HG02938 (cell line): ENCODE measurements at regions not wholly inside any gene's neighbourhood (a gene's known extent, or its start where the extent isn't known, plus 50 kb on each side); places are given as distances from the start of the nearest gene placed in this dataset.
"Not testable (repeated sequence)": the region's sequence is repeated elsewhere in the genome, so short reads cannot be mapped to it uniquely, and the experiment has no call there.

Experiments used
- ATAC-seq: cut with Tn5 transposase; IDR thresholded peaks from one replicate; pipeline ENCODE4 v1.9.1; 2021; ENCODE audit warnings: mild to moderate bottlenecking, moderate library complexity; ENCODE audit not compliant: unreplicated experiment

DNA sequence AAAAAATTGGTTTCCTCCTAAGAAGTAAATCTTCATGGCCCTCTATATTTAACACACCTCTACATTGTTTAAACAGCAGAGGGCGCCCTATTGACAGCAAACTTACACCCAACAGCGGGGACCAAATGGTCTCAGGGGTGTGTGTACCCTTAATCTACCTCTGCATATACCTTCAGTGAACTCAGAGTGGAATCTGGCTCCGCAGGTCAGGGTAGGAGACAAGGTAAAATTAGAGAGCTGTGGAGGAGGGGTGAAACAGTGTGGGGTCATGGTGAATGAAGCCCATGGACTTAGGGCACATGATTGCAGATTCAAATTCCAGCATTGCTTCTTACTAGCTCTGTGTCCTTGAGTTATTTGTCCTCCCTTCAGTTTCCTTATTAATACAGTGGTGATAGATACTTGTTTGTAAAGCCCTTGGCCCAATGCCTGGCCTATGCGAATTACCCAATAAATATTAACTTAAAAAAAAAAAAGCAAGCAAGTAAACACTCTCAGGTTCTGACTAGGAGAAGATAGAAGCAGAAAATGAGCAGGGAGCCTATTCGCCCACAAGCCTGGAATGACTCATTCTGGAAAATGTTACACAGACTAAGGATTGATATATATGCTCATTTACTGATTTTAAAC is 122.9 kb downstream of the CAVIN4 start:
- ATAC-seq: peak; percentile 47

DNA sequence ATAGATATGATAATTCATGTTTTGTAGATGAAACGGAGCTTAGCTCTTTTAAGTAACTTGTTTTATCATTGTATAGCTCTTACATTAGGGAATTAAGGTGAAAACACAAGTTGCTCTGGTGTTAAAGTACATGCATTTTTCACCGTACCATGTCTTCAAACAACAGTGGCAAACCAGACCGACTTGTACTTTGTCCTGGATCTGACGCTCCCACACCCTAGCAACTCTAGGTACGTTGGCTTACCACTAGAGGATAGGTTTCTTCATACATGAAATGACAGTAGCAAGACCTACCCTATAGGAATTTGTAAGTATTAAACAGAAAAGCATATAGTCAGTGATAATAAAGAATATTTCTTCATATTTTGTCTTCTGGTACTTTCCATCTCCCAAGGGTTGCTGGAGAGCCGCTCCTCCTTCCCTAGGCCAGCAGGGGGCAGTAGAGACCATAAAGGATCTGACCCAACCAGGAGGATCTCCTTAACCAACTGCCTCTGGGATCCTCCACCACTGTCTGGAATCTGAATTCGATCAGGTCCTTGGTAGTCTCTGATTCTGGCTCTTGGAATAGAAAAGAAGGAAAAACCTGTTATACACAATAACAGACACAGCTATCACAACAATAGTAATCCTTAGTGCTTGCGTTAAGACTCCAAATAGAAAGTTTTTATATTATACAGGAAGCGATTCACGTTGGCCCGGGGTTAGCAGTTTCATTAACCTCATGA is 136.7 kb downstream of the CAVIN4 start:
- peak; percentile 90 for ATAC-seq

DNA sequence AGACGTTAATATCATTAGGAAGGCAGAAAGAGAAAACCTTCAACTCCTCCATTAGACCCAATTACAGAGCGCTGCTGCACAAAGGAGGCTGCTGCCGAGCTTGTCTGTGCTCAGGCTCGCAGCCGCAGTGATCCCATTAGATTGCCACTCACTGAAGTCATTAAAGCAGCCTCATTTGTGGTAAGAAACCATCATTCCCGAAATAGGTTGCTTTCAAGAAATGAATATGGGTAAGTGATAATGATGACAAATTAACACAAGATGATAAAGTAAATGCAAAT is 137.2 kb downstream of the CAVIN4 start:
- no peak for ATAC-seq

DNA sequence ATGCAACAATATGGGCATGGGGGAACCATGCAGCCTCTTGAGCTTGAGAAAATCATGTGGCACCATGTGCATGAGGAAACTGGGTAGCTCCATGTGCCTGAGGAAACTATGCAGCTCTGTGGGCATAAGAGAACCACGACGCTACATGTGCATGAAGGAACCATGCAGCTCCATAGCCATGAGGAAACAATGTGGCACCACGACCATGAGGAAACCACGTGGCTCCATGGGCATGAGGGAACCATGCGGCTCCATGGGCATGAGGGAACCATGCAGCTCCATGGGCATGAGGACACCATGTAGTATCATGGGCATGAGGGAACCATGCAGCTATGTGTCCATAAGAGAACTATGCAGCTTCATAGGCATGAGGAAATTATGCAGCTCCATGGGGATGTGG is 140.8 kb downstream of the CAVIN4 start:
- no peak for ATAC-seq

- ATAC-seq: no peak
Observed at GRCh38 chr9:100720922-100721321, 143.0 kb downstream of the CAVIN4 start.

DNA sequence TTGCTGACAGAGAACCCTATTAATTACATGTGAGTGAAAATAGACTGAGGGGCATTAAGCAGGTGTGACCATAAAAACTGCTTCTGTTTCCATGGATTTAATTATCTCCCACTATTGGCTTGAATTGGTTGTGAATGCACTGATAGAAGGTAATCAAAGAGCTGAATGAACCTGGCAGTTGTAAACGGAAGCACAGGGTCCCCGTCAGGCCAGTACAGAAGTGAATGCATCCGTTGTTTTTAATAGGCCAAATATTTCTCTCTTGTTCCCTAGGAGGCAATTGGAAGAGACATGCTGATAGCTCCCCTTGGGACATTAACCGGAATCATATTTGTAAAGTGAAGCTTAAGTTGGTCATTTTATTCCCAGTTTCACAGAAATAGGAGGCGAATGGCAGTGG is 147.0 kb downstream of the CAVIN4 start:
- ATAC-seq: no peak

DNA sequence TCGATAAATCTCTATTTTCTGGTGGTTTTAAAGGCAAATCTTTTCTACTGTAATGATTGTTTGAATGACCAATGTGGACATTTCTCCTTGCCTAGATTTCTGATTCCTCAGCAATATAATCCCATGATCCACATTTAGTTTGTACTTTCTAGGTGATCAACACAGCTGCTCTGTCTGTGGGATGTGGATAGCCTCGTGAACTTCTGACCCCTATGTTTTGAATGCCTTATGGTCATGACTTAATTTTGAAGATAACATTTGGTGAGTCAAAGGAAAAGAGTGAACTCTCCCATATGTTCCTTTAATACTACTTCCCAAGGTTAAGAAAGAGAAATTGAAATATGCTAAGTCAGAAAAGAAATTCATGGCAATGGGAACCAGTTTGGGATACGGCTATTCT is 147.5 kb downstream of the CAVIN4 start:
- no peak for ATAC-seq

GRCh38 chr9:100729336-100729895 is 151.5 kb downstream of the CAVIN4 start:
- ATAC-seq: no peak

DNA sequence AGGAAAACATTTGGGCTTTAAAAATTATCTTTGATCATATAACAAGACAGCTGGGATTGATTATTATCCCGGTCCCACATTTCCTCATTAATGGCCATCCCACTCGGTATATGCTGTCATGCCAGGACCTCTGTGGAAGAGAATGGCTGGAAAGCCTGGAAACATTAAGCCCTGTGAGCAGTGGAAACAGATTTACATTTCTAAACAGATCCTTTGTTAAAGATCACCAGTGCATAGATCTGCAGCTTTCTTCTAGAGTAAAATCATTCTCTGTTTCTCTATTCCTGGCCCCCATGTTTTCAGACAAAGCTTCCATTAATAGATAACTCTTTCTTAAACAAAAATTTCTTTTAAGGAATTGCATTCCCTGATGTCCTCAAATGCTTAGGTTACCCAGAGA is 152.2 kb downstream of the CAVIN4 start:
- ATAC-seq: no peak

DNA sequence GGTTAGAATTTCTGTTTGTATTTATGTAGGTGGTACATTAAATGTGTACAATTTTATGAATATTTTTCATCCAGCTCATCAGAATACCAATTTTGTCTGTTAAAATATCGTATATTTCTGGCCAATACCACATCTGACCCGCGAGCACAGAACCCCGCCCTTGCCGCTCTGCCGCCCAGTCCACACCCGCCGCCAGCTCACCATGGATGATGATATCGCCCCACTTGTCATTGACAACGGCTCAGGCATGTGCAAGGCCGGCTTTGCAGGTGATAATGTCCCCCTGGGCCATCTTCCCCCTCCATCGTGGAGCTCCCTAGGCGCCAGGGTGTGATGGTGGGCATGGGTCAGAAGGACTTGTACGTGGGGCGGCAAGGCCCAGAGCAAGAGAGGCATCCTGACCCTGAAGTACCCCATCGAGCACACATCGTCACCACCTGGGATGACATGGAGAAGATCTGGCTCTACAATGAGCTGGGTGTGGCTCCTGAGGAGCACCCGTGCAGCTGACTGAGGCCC is 153.2 kb downstream of the CAVIN4 start:
- ATAC-seq: no peak

DNA sequence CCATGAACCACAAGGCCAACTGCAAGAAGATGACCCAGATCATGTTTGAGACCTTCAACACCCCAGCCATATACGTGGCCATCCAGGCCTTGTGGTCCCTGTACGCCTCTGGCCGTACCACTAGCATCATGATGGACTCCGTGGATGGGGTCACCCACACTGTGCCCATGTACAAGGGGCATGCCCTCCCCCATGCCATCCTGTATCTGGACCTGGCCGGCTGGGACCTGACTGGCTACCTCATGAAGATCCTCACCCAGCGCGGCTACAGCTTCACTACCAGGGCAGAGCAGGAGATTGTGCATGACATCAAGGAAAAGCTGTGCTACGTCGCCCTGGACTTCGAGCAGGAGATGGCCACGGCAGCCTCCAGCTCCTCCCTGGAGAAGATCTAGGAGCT is 153.7 kb downstream of the CAVIN4 start:
- ATAC-seq: no peak

DNA sequence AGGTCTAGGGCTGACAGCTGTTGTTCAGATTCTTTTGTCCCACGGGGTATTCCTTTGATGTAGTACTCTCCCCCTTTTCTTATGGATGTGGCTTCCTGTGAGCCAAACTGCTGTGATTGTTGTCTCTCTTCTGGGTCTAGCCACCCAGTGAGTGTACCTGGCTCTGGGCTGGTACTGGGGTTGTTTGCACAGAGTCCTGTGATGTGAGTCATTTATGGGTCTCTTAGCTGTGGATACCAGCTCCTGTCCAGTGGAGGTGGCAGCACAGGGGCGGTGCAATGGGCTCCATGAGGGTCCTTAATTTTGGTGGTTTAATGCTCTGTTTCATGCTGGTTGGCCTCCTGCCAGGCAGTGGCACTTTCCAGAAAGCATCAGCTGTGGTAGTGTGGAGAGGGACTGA is 161.3 kb downstream of the CAVIN4 start:
- no peak for ATAC-seq

DNA sequence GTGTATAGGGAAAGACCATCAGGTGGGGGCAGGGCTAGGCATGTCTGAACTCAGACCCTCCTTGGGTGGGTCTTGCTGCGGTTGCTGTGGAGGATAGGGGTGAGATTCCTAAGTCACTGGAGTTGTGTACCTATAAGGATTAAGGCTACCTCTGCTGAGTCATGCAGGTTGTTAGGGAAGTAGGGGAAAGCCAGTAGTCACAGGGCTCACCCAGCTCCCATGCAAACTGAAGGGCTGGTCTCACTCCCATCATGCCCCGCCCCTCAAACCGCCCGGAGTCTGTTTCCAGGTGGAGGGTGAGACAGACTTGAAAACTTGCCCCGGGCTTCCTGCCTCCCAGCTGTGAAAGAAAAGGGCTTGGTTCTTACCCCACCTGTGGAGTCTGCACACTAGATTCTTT is 161.8 kb downstream of the CAVIN4 start:
- no peak for ATAC-seq

DNA sequence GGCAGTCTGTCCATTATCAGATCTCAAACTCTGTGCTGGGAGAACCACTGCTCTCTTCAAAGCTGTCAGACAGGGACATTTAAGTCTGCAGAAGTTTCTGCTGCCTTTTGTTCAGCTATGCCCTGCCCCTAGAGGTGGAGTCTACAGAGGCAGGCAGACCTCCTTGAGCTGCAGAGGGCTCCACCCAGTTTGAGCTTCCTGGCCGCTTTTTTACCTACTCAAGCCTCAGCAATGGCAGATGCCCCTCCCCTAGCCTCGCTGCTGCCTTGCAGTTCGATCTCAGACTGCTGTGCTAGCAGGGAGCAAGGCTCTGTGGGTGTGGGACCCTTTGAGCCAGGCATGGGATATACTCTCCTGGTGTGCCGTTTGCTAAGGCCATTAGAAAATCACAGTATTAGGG is 171.1 kb downstream of the CAVIN4 start:
- ATAC-seq: not testable (repeated sequence)

- ATAC-seq: no peak
Observed at GRCh38 chr9:100756217-100756616, 178.3 kb downstream of the CAVIN4 start.

DNA sequence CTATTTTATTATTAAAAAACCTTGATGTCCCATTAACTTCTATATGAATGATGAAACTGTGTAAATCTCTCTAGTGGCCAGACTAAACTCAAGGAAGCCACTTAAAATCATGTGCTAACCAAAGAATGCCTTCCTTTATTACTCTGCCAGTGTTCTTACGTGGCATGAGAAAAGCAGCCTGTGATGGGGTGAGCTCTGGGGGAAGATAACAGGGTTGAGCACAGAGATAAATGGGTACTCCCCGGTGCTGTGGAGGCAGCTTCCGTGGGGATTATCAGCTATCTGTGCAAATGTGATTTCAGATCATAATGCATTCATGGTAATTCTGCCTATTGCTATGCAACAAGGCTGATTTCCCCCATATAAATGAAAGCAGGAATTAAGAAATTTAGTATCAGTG is 181.3 kb downstream of the CAVIN4 start:
- ATAC-seq: no peak

DNA sequence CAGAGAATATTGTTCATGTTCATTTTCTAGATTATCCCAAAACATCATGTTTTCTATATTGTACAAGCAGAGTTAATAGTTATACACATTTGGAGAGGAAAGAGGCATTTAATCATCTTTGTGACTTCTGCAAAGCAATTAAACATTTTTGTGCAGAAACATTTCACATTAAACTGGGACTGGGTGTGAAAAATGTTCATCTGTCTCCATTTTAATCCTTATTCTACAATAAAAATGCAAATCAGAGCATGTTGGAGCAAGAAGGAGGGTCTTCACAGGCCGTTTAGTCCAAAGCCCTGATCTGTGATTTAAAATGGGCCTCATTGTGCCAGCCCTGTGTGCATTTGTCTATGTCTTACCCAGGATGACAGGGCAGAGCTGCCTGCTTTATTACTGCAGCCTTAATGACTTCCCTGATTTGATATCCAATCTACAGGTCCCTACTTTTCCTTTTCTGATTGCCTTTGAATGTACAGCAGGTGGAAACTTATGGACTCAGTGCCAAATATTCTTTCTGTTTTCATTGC is 183.5 kb downstream of the CAVIN4 start:
- no peak for ATAC-seq

- no peak for ATAC-seq
Observed at GRCh38 chr9:100774326-100774725, 196.4 kb downstream of the CAVIN4 start.

GRCh38 chr9:100774962-100775361 is 197.1 kb downstream of the CAVIN4 start:
- ATAC-seq: no peak

- ATAC-seq: no peak
Observed at GRCh38 chr9:100775912-100776311, 198.0 kb downstream of the CAVIN4 start.

DNA sequence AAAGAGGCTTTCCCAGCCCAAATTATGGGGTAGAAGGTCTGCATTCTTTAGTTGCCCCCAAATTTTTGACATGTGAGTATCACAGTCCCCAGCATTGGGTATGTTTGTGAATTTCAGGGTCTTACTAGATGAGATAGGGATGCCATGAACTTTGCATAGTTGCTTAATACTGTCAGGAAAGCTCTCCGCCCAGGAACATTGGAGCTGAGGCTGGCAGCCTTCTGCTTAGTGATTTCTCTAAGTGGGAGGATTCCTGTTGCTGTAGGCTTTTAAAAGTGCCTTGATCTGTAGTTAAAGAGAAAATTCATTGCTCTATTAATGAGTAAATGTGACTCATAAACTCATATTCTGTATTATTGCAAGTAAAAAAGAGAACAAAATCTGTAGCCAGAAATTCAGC is 206.9 kb downstream of the CAVIN4 start:
- no peak for ATAC-seq

DNA sequence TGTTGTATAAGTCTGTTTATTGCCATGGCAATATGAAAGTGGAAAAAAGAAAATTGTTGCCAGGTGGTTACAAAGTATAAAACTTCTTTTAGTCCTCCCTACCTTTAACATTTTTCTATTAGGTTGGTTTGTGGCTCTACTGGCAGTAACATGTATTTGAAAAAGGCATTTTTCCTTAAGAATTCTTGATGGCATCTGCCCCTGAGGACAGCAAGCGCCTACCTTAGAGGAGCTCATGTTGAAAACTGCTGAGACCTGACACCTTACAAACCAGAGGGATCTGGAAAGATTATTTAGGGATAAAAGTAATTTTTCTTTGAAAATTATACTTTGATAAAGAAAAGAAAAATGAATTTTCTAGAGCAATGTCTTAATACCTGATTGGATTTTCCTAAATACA is 208.1 kb downstream of the CAVIN4 start:
- ATAC-seq: no peak
